NT2/D1 (cell line): ENCODE measurements at regions not wholly inside any gene's neighbourhood (a gene's known extent, or its start where the extent isn't known, plus 50 kb on each side); places are given as distances from the start of the nearest gene placed in this dataset.

Source experiments
- SUZ12 ChIP-seq: IDR thresholded peaks from 2 replicates; pipeline ENCODE4 v1.6.1; 2011; ENCODE audit not compliant: insufficient read length, insufficient read depth; ENCODE audit errors: extremely low read depth
- YY1 ChIP-seq: IDR thresholded peaks from 2 replicates; pipeline ENCODE4 v1.6.1; 2011; ENCODE audit not compliant: insufficient read length, insufficient read depth
- ZNF274 ChIP-seq: IDR thresholded peaks from 2 replicates; pipeline ENCODE4 v1.6.1; 2011; ENCODE audit warnings: mild to moderate bottlenecking, low read depth, low read length

DNA sequence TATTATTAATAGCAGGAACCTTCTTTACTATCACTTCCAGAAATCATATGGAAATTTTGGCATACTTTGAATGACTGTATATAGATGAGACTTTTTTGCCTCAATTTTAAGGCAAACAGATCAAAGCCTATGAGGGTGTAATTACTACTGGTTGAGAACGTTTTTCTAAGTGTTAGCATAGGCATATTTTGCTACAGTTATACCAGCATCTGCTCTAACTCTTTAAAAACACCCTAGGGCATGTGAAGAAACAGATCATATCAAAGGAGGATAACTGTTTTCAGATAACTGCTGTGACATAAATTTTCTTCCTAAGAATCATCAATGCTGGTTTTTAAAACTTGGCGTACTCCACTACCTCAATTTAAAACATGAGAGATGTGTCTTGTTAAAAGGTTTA is 1155.3 kb downstream of the FSTL5 start:
- no peak for TF ChIP-seq YY1
- no peak for TF ChIP-seq ZNF274
- no peak for TF ChIP-seq SUZ12
